GM12874 (cell line): ENCODE measurements at regions not wholly inside any gene's neighbourhood (a gene's known extent, or its start where the extent isn't known, plus 50 kb on each side); places are given as distances from the start of the nearest gene placed in this dataset.

Experiments used
- CTCF ChIP-seq: IDR thresholded peaks from 2 replicates; pipeline ENCODE4 v1.5.1; 2011; ENCODE audit warnings: low read depth, mild to moderate bottlenecking, control low read depth, low read length, moderate library complexity; ENCODE audit not compliant: insufficient read depth

DNA sequence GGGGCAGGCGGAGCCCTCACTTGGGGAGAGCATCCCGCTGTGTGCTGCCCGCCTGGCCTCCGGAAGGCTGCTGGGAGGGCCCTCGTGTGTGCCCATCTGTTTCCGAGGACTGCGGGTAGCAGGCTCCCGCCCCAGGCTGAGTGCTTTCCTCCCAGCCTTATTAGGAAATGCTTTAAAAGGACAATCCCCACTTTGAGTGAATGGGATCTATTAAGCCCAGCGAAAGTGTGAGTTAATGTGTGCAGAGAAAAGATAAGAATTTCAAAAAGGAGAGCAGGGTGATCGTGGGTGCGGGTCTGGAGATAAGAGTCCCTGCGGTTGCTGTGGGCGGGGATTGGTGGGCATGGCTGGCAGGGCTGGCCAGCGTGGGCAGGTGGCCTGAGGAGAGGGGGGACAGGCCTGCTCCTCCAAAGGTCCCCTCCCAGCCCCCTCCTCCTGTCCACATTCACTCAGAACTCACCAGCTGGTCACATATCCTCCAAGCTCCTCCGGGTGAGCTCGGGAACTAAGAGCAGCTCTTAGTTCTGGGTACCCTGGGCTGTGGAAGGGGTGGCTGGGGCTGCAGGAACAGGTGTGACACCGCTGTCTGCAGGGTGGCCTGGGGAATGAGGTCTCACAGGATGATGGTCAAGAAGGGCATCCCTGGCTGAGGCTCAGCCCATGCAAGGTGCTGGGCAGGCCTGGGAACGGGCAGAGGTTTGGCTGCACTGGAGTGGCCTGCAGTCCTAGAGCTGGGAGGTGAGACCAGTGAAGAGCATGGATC is 1260.3 kb downstream of the BRD1 start:
- TF ChIP-seq CTCF, result no peak

DNA sequence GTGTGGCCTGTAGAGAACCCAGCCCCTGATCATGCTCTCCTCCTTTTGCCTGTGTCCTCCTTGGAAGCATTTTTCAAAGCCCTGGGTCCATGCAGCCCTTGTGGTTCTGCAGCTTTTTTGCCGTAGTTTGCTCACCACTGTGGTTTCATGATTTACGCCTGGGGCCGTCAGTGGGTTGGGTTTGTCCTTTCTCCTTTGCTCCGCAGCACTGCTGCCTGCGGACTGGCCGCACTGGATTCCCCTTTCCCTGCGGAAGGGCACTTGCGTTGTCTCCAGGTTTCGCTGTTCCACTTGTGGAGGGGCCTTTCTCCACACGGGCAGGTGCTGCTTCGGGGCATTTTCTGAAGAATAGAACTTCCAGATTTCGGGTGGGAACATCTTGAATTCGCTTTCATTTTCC is 1260.9 kb downstream of the BRD1 start:
- TF ChIP-seq CTCF, result no peak

GRCh38 chr22:48565901-48566501 is 1261.7 kb downstream of the BRD1 start:
- no peak for TF ChIP-seq CTCF

DNA sequence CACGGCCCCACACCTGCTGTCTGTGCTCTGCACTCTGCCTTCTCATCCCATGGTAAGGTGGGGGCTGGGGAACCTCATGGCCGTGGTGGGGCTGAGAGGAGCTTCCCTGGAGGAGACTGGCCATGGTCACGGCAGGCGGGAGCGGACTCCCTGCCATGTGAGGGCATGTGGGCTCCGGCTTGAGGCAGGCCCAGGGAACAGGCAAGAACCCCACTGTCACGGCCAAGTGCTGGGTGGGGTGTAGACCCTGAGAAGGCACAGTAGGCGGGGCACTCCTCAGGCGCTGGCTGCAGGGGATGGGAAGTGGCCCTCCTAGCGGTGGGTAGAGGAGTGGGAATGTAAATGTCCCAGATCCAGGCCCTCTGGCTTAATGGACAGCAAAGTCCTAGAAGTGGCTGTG is 1262.7 kb downstream of the BRD1 start:
- TF ChIP-seq CTCF, result no peak

GRCh38 chr22:48563966-48564330 is 1263.7 kb downstream of the BRD1 start:
- no peak for TF ChIP-seq CTCF

- no peak for TF ChIP-seq CTCF
Measured at GRCh38 chr22:48563118-48563965, 1264.3 kb downstream of the BRD1 start.

DNA sequence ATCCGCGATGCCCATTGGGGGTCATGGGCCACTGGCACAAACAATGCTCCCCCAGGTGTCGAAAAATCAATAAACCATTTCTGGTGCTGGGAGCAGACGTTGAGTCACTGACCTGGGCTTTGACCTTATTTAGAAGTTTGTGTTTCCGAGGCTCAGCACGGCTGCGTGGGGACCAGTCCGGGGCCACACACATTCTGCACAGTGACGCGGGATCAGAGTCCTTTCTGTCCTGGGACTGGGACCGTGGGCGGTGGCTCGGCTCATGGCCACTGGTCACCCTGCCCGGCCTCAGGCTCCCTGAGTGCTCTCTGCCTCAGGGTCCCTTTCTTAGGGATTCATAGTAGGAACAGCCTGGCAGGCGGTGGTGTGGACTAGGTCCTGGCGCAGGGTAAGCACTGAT is 1266.0 kb downstream of the BRD1 start:
- no peak for TF ChIP-seq CTCF
